CD8-positive, alpha-beta memory T cell (primary cell): ENCODE measurements at regions not wholly inside any gene's neighbourhood (a gene's known extent, or its start where the extent isn't known, plus 50 kb on each side); places are given as distances from the start of the nearest gene placed in this dataset.

Experiments
- CTCF ChIA-PET: fragments of 350-600 bp; sonication (Branson Sonifier 250); formaldehyde crosslinking; loops from one replicate; lab custom pipeline; 2021; ENCODE audit warnings: antibody characterized with exemption; lab: Charles Lee
- POLR2A ChIA-PET: fragments of 350-600 bp; sonication (Branson Sonifier 250); formaldehyde crosslinking; loops from one replicate; lab custom pipeline; 2021; ENCODE audit warnings: antibody characterized with exemption; lab: Charles Lee
- DNase-seq, 5 donors: peaks; one replicate each; pipeline versions ENCODE4 v3.0.0 to v3.0.0-alpha.2; 2020 to 2022; ENCODE audit warnings: mixed read lengths in 1 of 5
- H3K27ac ChIP-seq: one replicate; pipeline ENCODE4 v1.7.0; 2013; ENCODE audit warnings: low read depth, mild to moderate bottlenecking, low read length, moderate library complexity
- H3K27me3 ChIP-seq: 2 replicates; pipeline ENCODE4 v1.7.0; 2013; ENCODE audit warnings: low read length, mild to moderate bottlenecking; ENCODE audit not compliant: insufficient read depth, poor library complexity, severe bottlenecking
- H3K36me3 ChIP-seq: 2 replicates; pipeline ENCODE4 v1.7.0; 2013; ENCODE audit warnings: mild to moderate bottlenecking, low read length, moderate library complexity; ENCODE audit not compliant: insufficient read depth
- H3K4me1 ChIP-seq: 2 replicates; pipeline ENCODE4 v1.7.0; 2013; ENCODE audit warnings: mild to moderate bottlenecking, low read length, moderate library complexity; ENCODE audit not compliant: insufficient read depth
- H3K4me3 ChIP-seq: 2 replicates; pipeline ENCODE4 v1.7.0; 2013; ENCODE audit warnings: mild to moderate bottlenecking, low read length
- H3K9me3 ChIP-seq: 2 replicates; pipeline ENCODE4 v1.7.0; 2013; ENCODE audit warnings: mild to moderate bottlenecking, low read length
- H3K27ac Mint-ChIP-seq, 8 donors: one replicate each; pipeline ENCODE4 v1.8.0; 2020 to 2021; ENCODE audit warnings: mixed read lengths in 8 of 8, mild to moderate bottlenecking in 6 of 8, inconsistent platforms in 3 of 8, moderate library complexity in 3 of 8
- H3K27me3 Mint-ChIP-seq, 2 donors: one replicate each; pipeline ENCODE4 v1.8.0; 2020 to 2021; ENCODE audit warnings: mixed read lengths in 2 of 2, mild to moderate bottlenecking in 1 of 2, moderate library complexity in 1 of 2
- H3K36me3 Mint-ChIP-seq, 3 donors: one replicate each; pipeline ENCODE4 v1.8.0; 2020 to 2021; ENCODE audit warnings: mixed read lengths in 3 of 3, inconsistent platforms in 1 of 3, mild to moderate bottlenecking in 1 of 3
- H3K4me1 Mint-ChIP-seq, 3 donors: one replicate each; pipeline ENCODE4 v1.8.0; 2020 to 2021; ENCODE audit warnings: mixed read lengths in 3 of 3, inconsistent platforms in 1 of 3, mild to moderate bottlenecking in 1 of 3
- H3K4me3 Mint-ChIP-seq, 7 donors: one replicate each; pipeline ENCODE4 v1.8.0; 2020 to 2021; ENCODE audit warnings: mixed read lengths in 7 of 7, mild to moderate bottlenecking in 6 of 7, moderate library complexity in 4 of 7, inconsistent platforms in 2 of 7
- H3K9me3 Mint-ChIP-seq, 5 donors: one replicate each; pipeline ENCODE4 v1.8.0; 2020 to 2022; ENCODE audit warnings: mixed read lengths in 5 of 5, mild to moderate bottlenecking in 3 of 5, moderate library complexity in 2 of 5, inconsistent platforms in 1 of 5

- Histone ChIP-seq H3K36me3 (no peaks in the 10 kb centered on the region), H3K27ac (no peak overlapping the region), H3K27me3 (peaks cover 15% of the 10 kb centered on the region), H3K4me1 (no peaks in the 10 kb centered on the region), H3K4me3 (no peak overlapping the region), H3K9me3 (no peaks in the 10 kb centered on the region)
- peaks cover 0 to 3% (median 0%) of the 10 kb centered on the region in 3 donors for H3K36me3 Mint-ChIP-seq
- no peak for DNase-seq
- peaks cover 20 to 57% of the 10 kb centered on the region in 2 donors for H3K27me3 Mint-ChIP-seq
- H3K27ac Mint-ChIP-seq: no peak overlapping the region
- no peak overlapping the region for H3K4me3 Mint-ChIP-seq
- H3K9me3 Mint-ChIP-seq: peaks cover 0 to 4% (median 2%) of the 10 kb centered on the region in 5 donors
- CTCF ChIA-PET: no interaction called here
- no peaks in the 10 kb centered on the region for H3K4me1 Mint-ChIP-seq
- POLR2A ChIA-PET: no interaction called here
Observed at GRCh38 chr9:88826181-88826580, 165.1 kb upstream of the S1PR3 start.

- Mint-ChIP-seq H3K4me3 (no peak overlapping the region), H3K27ac (no peak overlapping the region), H3K9me3 (peaks cover 0 to 4% (median 0%) of the 10 kb centered on the region in 5 donors), H3K4me1 (no peaks in the 10 kb centered on the region), H3K27me3 (peaks cover 20 to 57% of the 10 kb centered on the region in 2 donors), H3K36me3 (peaks cover 0 to 3% (median 0%) of the 10 kb centered on the region in 3 donors)
- no peaks in the 10 kb centered on the region for H3K9me3 ChIP-seq
- CTCF ChIA-PET: no interaction called here
- peaks cover 17% of the 10 kb centered on the region for H3K27me3 ChIP-seq
- no peaks in the 10 kb centered on the region for H3K4me1 ChIP-seq
- H3K27ac ChIP-seq: no peak overlapping the region
- no peaks in the 10 kb centered on the region for H3K36me3 ChIP-seq
- H3K4me3 ChIP-seq: no peak overlapping the region
- DNase-seq: no peak
- POLR2A ChIA-PET: no interaction called here
Observed at GRCh38 chr9:88826771-88827181, 164.5 kb upstream of the S1PR3 start.

DNA sequence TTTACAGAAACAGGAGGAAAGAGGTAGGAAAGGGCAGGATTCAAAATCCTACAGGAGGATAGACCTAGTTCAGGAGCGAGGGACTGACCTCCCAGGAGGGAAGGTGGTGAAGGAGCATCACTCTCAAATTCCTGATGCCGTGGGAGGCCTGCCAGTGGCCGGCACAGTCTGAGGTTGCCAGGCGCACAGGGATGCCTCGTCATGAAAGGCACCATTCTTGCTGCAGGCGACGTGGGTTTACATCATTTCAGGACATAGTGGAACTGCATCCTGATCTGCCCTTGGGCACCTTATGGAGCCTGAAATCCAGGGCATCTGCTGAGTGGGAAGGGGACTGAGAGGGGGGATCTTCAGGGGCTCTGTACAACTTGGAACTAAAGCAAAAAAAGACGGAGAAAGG, 163.2 kb upstream of the S1PR3 start:
- no peak overlapping the region for H3K4me3 ChIP-seq
- H3K9me3 Mint-ChIP-seq: peaks cover 0 to 3% (median 0%) of the 10 kb centered on the region in 5 donors
- no peaks in the 10 kb centered on the region for H3K4me1 ChIP-seq
- H3K27me3 ChIP-seq: peaks cover 19% of the 10 kb centered on the region
- CTCF ChIA-PET: no interaction called here
- POLR2A ChIA-PET: no interaction called here
- H3K9me3 ChIP-seq: no peaks in the 10 kb centered on the region
- H3K36me3 ChIP-seq: no peaks in the 10 kb centered on the region
- H3K27ac Mint-ChIP-seq: no peak overlapping the region
- DNase-seq: no peak
- peaks cover 20 to 64% of the 10 kb centered on the region in 2 donors for H3K27me3 Mint-ChIP-seq
- H3K36me3 Mint-ChIP-seq: no peaks in the 10 kb centered on the region
- no peak overlapping the region for H3K4me3 Mint-ChIP-seq
- no peaks in the 10 kb centered on the region for H3K4me1 Mint-ChIP-seq
- no peak overlapping the region for H3K27ac ChIP-seq

- Histone ChIP-seq H3K27me3 (peaks cover 25% of the 10 kb centered on the region), H3K4me1 (no peaks in the 10 kb centered on the region), H3K36me3 (no peaks in the 10 kb centered on the region), H3K27ac (no peak overlapping the region), H3K4me3 (no peak overlapping the region), H3K9me3 (no peaks in the 10 kb centered on the region)
- Mint-ChIP-seq H3K9me3 (no peaks in the 10 kb centered on the region), H3K36me3 (no peaks in the 10 kb centered on the region), H3K27ac (no peak overlapping the region), H3K4me1 (peaks cover 0 to 3% (median under 1%) of the 10 kb centered on the region in 3 donors), H3K27me3 (peaks cover 24 to 65% of the 10 kb centered on the region in 2 donors), H3K4me3 (no peak overlapping the region)
- ChIA-PET CTCF (no interaction called here), POLR2A (no interaction called here)
- DNase-seq: no peak
Observed at GRCh38 chr9:88828492-88828974, 162.7 kb upstream of the S1PR3 start.

DNA sequence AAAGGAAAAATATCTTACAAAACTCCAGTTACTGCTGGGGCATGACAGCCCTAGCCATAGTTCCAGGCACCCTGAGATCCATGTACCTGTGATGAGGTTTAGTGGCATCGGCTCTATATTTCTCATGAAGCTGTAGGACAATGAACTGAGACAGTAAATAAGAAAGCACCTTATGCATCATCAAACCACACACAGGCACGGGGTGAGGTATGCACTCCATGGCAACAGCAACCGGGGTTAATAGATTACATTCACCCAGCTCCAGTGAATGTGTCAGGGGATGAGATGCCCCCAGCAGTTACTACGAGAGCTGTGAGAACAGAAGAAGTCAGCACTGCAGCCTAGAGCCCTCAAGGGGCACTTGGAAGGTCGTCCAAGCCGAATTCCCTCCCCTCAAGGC, 162.0 kb upstream of the S1PR3 start:
- H3K27ac ChIP-seq: no peak overlapping the region
- Mint-ChIP-seq H3K27ac (no peak overlapping the region), H3K4me3 (no peak overlapping the region), H3K27me3 (peaks cover 28 to 71% of the 10 kb centered on the region in 2 donors), H3K4me1 (peaks cover 5 to 10% (median 8%) of the 10 kb centered on the region in 3 donors), H3K36me3 (no peaks in the 10 kb centered on the region), H3K9me3 (no peaks in the 10 kb centered on the region)
- no peaks in the 10 kb centered on the region for H3K36me3 ChIP-seq
- ChIA-PET CTCF (no interaction called here), POLR2A (no interaction called here)
- peaks cover 27% of the 10 kb centered on the region for H3K27me3 ChIP-seq
- no peaks in the 10 kb centered on the region for H3K9me3 ChIP-seq
- H3K4me1 ChIP-seq: peaks cover 3% of the 10 kb centered on the region
- no peak overlapping the region for H3K4me3 ChIP-seq
- no peak for DNase-seq

DNA sequence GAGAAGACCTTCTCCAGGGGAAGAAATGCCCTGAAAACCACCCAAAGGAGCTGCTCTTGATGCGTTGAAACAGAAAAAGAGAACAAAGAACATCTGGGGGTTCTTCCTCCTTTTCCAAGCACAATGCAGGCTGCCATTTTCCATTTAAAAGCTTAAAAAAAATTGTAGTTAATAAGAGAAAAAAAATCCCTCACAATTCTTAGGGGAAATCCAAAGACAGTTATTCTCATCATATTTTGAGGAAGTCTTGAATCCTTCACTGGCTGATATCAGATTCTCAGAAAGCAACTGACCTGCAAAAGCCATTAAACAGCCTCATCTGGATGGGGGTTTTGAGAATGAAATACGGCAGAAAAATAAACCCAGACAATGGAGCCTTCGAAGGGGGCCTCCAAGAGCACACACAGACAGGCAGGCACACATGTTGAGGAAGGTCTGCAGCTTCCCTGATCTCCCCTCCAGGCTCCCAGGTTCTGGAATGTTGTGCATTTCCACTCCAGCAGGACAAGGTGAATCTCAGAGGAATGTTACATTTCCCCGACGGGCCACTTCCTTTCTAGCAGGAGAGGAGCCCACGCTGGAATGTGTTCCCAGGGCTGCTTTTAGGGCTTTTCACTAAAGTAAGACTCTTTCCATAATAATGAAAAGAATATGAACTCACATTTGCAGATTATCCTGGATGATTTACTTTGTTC, 159.4 kb upstream of the S1PR3 start:
- peaks cover 21% of the 10 kb centered on the region for H3K4me1 ChIP-seq
- DNase-seq: no peak
- peaks cover 33% of the 10 kb centered on the region for H3K27me3 ChIP-seq
- Mint-ChIP-seq H3K36me3 (no peaks in the 10 kb centered on the region), H3K4me1 (peaks cover 18 to 28% (median 23%) of the 10 kb centered on the region in 3 donors), H3K27me3 (peaks cover 18 to 55% of the 10 kb centered on the region in 2 donors), H3K27ac (no peak overlapping the region), H3K9me3 (peaks cover 0 to 3% (median 0%) of the 10 kb centered on the region in 5 donors), H3K4me3 (no peak overlapping the region)
- no peaks in the 10 kb centered on the region for H3K9me3 ChIP-seq
- H3K4me3 ChIP-seq: no peak overlapping the region
- ChIA-PET CTCF (no interaction called here), POLR2A (no interaction called here)
- no peak overlapping the region for H3K27ac ChIP-seq
- H3K36me3 ChIP-seq: no peaks in the 10 kb centered on the region

DNA sequence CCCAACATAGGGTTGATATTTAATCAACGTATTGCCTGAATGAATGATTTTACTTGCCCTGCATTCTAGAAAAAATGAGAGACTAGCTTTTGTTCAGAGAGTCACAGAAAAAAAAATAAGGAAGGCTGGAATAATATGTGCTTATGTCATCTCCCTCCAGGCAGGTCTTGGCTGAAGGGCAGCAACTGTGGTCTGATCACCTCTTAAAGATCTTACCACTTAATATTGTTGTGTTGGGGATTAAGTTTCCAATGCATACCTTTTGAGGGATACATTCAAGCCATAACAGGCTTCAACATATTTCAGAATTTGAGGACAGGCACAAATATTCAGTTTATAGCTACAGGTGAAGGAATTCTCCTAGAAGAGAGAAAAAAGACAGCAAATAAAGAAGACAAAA, 157.3 kb upstream of the S1PR3 start:
- Mint-ChIP-seq H3K36me3 (no peaks in the 10 kb centered on the region), H3K4me1 (peaks cover 18 to 28% (median 23%) of the 10 kb centered on the region in 3 donors), H3K9me3 (peaks cover 0 to 3% (median 0%) of the 10 kb centered on the region in 5 donors), H3K27me3 (peaks cover 13 to 53% of the 10 kb centered on the region in 2 donors), H3K27ac (no peak overlapping the region), H3K4me3 (no peak overlapping the region)
- peaks cover 21% of the 10 kb centered on the region for H3K4me1 ChIP-seq
- no peak overlapping the region for H3K27ac ChIP-seq
- H3K36me3 ChIP-seq: no peaks in the 10 kb centered on the region
- no peak overlapping the region for H3K4me3 ChIP-seq
- no peak for DNase-seq
- POLR2A ChIA-PET: no interaction called here
- CTCF ChIA-PET: no interaction called here
- H3K27me3 ChIP-seq: peaks cover 30% of the 10 kb centered on the region
- no peaks in the 10 kb centered on the region for H3K9me3 ChIP-seq

GRCh38 chr9:88835038-88835466, 156.2 kb upstream of the S1PR3 start:
- Mint-ChIP-seq H3K27me3 (peaks cover 13 to 58% of the 10 kb centered on the region in 2 donors), H3K4me3 (peak overlapping the region in 5 of 7 donors; percentile 0 to 71 (median 29)), H3K27ac (peak overlapping the region in 2 of 8 donors; percentile 5 to 49), H3K36me3 (no peaks in the 10 kb centered on the region), H3K9me3 (peaks cover 0 to 3% (median 0%) of the 10 kb centered on the region in 5 donors), H3K4me1 (peaks cover 18 to 28% (median 23%) of the 10 kb centered on the region in 3 donors)
- no peaks in the 10 kb centered on the region for H3K9me3 ChIP-seq
- peak in 2 of 5 donors; percentile 45 to 75 for DNase-seq
- peaks cover 30% of the 10 kb centered on the region for H3K27me3 ChIP-seq
- CTCF ChIA-PET: no interaction called here
- H3K36me3 ChIP-seq: no peaks in the 10 kb centered on the region
- POLR2A ChIA-PET: no interaction called here
- peaks cover 21% of the 10 kb centered on the region for H3K4me1 ChIP-seq
- H3K4me3 ChIP-seq: no peak overlapping the region
- no peak overlapping the region for H3K27ac ChIP-seq
